ENCODE measurements at regions not wholly inside any gene's neighbourhood (a gene's known extent, or its start where the extent isn't known, plus 50 kb on each side); places are given as distances from the start of the nearest gene placed in this dataset.

DNA sequence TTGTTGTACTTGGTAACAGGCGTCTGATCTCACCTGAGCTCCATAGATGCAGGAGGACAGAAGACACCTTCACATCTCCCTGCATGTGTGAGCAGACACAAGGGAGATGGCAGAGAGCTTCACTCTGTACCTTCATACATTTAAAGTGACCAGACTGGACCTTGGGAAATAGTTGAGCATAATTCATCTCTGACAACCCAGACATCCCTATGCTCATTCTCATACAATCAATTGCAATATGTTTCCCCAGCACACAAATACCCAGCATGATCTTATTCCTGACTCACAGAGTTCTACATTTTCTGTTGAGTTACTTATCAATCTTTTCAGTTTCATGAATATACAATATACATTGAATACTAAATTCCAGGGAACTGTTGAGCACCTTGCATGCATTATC is 488.2 kb upstream of the API5 start:
- TF ChIP-seq, protein P1, sequence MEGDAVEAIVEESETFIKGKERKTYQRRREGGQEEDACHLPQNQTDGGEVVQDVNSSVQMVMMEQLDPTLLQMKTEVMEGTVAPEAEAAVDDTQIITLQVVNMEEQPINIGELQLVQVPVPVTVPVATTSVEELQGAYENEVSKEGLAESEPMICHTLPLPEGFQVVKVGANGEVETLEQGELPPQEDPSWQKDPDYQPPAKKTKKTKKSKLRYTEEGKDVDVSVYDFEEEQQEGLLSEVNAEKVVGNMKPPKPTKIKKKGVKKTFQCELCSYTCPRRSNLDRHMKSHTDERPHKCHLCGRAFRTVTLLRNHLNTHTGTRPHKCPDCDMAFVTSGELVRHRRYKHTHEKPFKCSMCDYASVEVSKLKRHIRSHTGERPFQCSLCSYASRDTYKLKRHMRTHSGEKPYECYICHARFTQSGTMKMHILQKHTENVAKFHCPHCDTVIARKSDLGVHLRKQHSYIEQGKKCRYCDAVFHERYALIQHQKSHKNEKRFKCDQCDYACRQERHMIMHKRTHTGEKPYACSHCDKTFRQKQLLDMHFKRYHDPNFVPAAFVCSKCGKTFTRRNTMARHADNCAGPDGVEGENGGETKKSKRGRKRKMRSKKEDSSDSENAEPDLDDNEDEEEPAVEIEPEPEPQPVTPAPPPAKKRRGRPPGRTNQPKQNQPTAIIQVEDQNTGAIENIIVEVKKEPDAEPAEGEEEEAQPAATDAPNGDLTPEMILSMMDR (IDR thresholded peaks at IDR 0.05; ENCODE audit: low read length) = no peak
- no peak for TF ChIP-seq EZH2 (optimal IDR thresholded peaks at IDR 0.05; ENCODE audit: low read depth, low read length)

Data from MM.1S (cell line).